ENCODE measurements at regions not wholly inside any gene's neighbourhood (a gene's known extent, or its start where the extent isn't known, plus 50 kb on each side); places are given as distances from the start of the nearest gene placed in this dataset.

- Histone ChIP-seq H2BK20ac (ENCODE audit: low read depth, low read length) (no peak overlapping the region), H3K9me3 (ENCODE audit: control insufficient read depth, insufficient read depth, low read length) (no peaks in the 10 kb centered on the region), H2AK5ac (ENCODE audit: low read depth, low read length) (no peak overlapping the region), H4K8ac (ENCODE audit: low read depth in 2 of 2, low read length in 2 of 2) (no peak overlapping the region), H3K36me3 (ENCODE audit: control insufficient read depth, insufficient read depth, low read length) (no peaks in the 10 kb centered on the region), H2BK15ac (ENCODE audit: low read depth, low read length) (no peak overlapping the region), H2AK9ac (replicated peaks; ENCODE audit: low read depth, low read length, poor library complexity) (no peak overlapping the region), H2AFZ (replicated peaks; ENCODE audit: low read length, poor library complexity) (no peak overlapping the region), H2BK5ac (ENCODE audit: low read depth, low read length, poor library complexity, severe bottlenecking) (no peak overlapping the region), H3K23ac (ENCODE audit: low read depth, low read length) (no peak overlapping the region), H3K9me1 (ENCODE audit: insufficient read depth, low read length) (no peaks in the 10 kb centered on the region), H3K4me1 (ENCODE audit: control insufficient read depth, insufficient read depth, low read length) (peaks cover 2% of the 10 kb centered on the region; the same call in 1 of the 2 replicates), H3K4me3 (ENCODE audit: insufficient read depth, low read depth, low read length) (no peak overlapping the region), H3K4ac (ENCODE audit: low read depth, low read length) (no peak overlapping the region), H3K14ac (replicated peaks; ENCODE audit: low read depth, low read length) (no peak overlapping the region), H3K27me3 (ENCODE audit: control insufficient read depth, insufficient read depth, low read length) (no peaks in the 10 kb centered on the region), H2BK120ac (ENCODE audit: low read depth, low read length) (no peak overlapping the region), H3K79me1 (ENCODE audit: low read depth in 1 of 2, low read length in 2 of 2) (no peaks in the 10 kb centered on the region), H3K9ac (ENCODE audit: low read depth, low read length) (no peak overlapping the region), H3K18ac (ENCODE audit: low read depth, low read length) (no peak overlapping the region), H4K91ac (ENCODE audit: insufficient read depth, low read depth, low read length) (no peak overlapping the region), H3K27ac (ENCODE audit: insufficient read depth, low read length) (no peak overlapping the region), H3K56ac (ENCODE audit: extremely low read depth, insufficient read depth, low read length) (no peak overlapping the region), H4K20me1 (ENCODE audit: insufficient read depth, low read length) (no peaks in the 10 kb centered on the region), H3K4me2 (ENCODE audit: low read depth, low read length) (no peak overlapping the region), H4K5ac (ENCODE audit: low read depth, low read length) (no peak overlapping the region)
- intact Hi-C loops (cut with micrococcal nuclease), result no loop called here
- BruUV-seq (replicated peaks), result no TSS peak
- DNase-seq (no peak), ATAC-seq (ENCODE audit: low read depth) (no peak)
- 78% methylated on average over 1 of the region's 3 CpGs; no CpG with 5 or more reads in 1 of the 2 experiments for WGBS, 2 experiments (ENCODE audit: extremely low coverage in 2 of 2, insufficient read length in 1 of 2)
- ChIA-PET CTCF (no interaction called here), POLR2A (ENCODE audit: unreplicated experiment) (no interaction called here)
- dilution Hi-C loops (cut with HindIII; ENCODE audit: low sequenced_read_pairs, unreplicated experiment), result no loop called here
- TF ChIP-seq RFX5 (IDR thresholded peaks at IDR 0.05; ENCODE audit: low read depth, low read length) (no peak), RCOR1 (IDR thresholded peaks at IDR 0.05; ENCODE audit: insufficient replicate concordance, low read length) (no peak), MAZ (IDR thresholded peaks at IDR 0.05; ENCODE audit: borderline replicate concordance, low read depth, low read length) (no peak), RAD21 (IDR thresholded peaks at IDR 0.05; ENCODE audit: low read length) (no peak), NFE2L2 (IDR thresholded peaks at IDR 0.05; ENCODE audit: low read depth, low read length) (no peak), BHLHE40 (IDR thresholded peaks at IDR 0.05; ENCODE audit: low read depth, low read length) (no peak), MAFK (IDR thresholded peaks at IDR 0.05; ENCODE audit: low read depth, low read length) (no peak), FOS (IDR thresholded peaks at IDR 0.05; ENCODE audit: low read depth, low read length) (no peak), CHD1 (IDR thresholded peaks at IDR 0.05; ENCODE audit: low read depth, low read length) (no peak), SMC3 (IDR thresholded peaks at IDR 0.05; ENCODE audit: low read depth, low read length) (no peak), CEBPB (IDR thresholded peaks at IDR 0.05; ENCODE audit: low read depth, low read length) (no peak), MXI1 (IDR thresholded peaks at IDR 0.05; ENCODE audit: borderline replicate concordance, low read depth, low read length) (no peak), ELK1 (IDR thresholded peaks at IDR 0.05; ENCODE audit: borderline replicate concordance, low read depth, low read length) (no peak), USF2 (IDR thresholded peaks at IDR 0.05; ENCODE audit: low read depth, low read length) (no peak), CTCF (conservative IDR thresholded peaks at IDR 0.05; ENCODE audit: low read depth, low read length) (no peak), POLR2A (IDR thresholded peaks at IDR 0.05; ENCODE audit: low read depth, low read length) (no peak)
- in situ Hi-C loops (cut with MboI; ENCODE audit: low sequenced_read_pairs), result no loop called here
Observed at GRCh38 chr1:173360487-173361063, 116.6 kb upstream of the PRDX6 start.

All from IMR-90 (cell line).